ENCODE measurements at regions not wholly inside any gene's neighbourhood (a gene's known extent, or its start where the extent isn't known, plus 50 kb on each side); places are given as distances from the start of the nearest gene placed in this dataset.

- TF ChIP-seq CTCF (optimal IDR thresholded peaks at IDR 0.05 in 1 of 3, IDR thresholded peaks at IDR 0.05 in 1 of 3, conservative IDR thresholded peaks at IDR 0.05 in 1 of 3; ENCODE audit: extremely low read depth in 1 of 3, insufficient read depth in 2 of 3, low read length in 3 of 3) (peak; percentile 17 to 41 (median 28)), EZH2 (IDR thresholded peaks at IDR 0.05; ENCODE audit: low read length) (no peak)
Observed at GRCh38 chr17:51487947-51488346, 227.6 kb downstream of the UTP18 start.
